OCI-LY1 (cell line): ENCODE measurements at regions not wholly inside any gene's neighbourhood (a gene's known extent, or its start where the extent isn't known, plus 50 kb on each side); places are given as distances from the start of the nearest gene placed in this dataset.

Source experiments
- EZH2 ChIP-seq: fragments of 200-600 bp; sonication (generic), shearing (Covaris generic); IDR thresholded peaks from 2 replicates; pipeline ENCODE4 v1.8.0; 2017; ENCODE audit warnings: borderline replicate concordance, mixed run types, mild to moderate bottlenecking, antibody characterized with exemption, low read length, moderate library complexity, mixed read lengths
- TF ChIP-seq, protein P1 (sequence below): fragments of 200-600 bp; sonication (generic), shearing (Covaris generic); IDR thresholded peaks from 2 replicates; pipeline ENCODE4 v1.5.1; 2017; ENCODE audit warnings: mild to moderate bottlenecking, antibody characterized with exemption, low read length, moderate library complexity, mixed read lengths

DNA sequence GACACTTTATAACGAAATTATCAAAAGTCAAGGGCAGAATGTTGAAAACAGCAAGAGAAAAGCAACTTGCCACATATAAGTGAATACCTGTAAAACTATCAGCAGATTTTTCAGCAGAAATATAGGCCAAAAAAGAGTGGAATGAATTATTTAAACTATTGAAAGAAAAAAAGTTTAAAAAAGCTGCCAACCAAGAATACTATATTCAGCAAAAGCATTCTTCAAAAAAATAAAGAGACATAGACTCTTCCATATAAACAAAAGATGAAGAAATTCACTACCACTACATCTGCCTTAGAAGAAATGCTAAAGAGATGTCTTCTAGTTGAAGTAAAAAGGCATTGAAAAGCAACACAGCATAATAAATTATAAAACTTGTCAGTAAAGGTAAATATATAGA lies 80.6 kb upstream of the CPNE8 start:
- TF ChIP-seq, protein P1, sequence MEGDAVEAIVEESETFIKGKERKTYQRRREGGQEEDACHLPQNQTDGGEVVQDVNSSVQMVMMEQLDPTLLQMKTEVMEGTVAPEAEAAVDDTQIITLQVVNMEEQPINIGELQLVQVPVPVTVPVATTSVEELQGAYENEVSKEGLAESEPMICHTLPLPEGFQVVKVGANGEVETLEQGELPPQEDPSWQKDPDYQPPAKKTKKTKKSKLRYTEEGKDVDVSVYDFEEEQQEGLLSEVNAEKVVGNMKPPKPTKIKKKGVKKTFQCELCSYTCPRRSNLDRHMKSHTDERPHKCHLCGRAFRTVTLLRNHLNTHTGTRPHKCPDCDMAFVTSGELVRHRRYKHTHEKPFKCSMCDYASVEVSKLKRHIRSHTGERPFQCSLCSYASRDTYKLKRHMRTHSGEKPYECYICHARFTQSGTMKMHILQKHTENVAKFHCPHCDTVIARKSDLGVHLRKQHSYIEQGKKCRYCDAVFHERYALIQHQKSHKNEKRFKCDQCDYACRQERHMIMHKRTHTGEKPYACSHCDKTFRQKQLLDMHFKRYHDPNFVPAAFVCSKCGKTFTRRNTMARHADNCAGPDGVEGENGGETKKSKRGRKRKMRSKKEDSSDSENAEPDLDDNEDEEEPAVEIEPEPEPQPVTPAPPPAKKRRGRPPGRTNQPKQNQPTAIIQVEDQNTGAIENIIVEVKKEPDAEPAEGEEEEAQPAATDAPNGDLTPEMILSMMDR = no peak
- TF ChIP-seq EZH2 = no peak
